ENCODE measurements at regions not wholly inside any gene's neighbourhood (a gene's known extent, or its start where the extent isn't known, plus 50 kb on each side); places are given as distances from the start of the nearest gene placed in this dataset.
"Not testable (repeated sequence)": the region's sequence is repeated elsewhere in the genome, so short reads cannot be mapped to it uniquely, and the experiment has no call there.

GRCh38 chr10:118901906-118902305 lies 127.6 kb upstream of the NANOS1 start:
- Histone ChIP-seq H3K36me3 (ENCODE audit: control insufficient read depth in 2 of 2, extremely low read depth in 1 of 2, insufficient read depth in 2 of 2, low read length in 2 of 2) (no peaks in the 10 kb centered on the region), H3K79me2 (ENCODE audit: control insufficient read depth, insufficient read depth, low read length) (no peaks in the 10 kb centered on the region), H3K27ac (ENCODE audit: control insufficient read depth, insufficient read depth, low read length) (no peak overlapping the region), H3K4me3 (ENCODE audit: control insufficient read depth in 2 of 3, extremely low read depth in 1 of 3, insufficient read depth in 2 of 3, low read depth in 1 of 3, low read length in 3 of 3) (no peak overlapping the region), H3K9me1 (ENCODE audit: control insufficient read depth, extremely low read depth, insufficient read depth, low read length) (no peaks in the 10 kb centered on the region), H3K4me2 (ENCODE audit: control insufficient read depth, extremely low read depth, insufficient read depth, low read depth, low read length) (no peak overlapping the region), H3K9ac (ENCODE audit: control insufficient read depth, extremely low read depth, insufficient read depth, low read length) (no peak overlapping the region), H3K4me1 (ENCODE audit: control insufficient read depth, extremely low read depth, insufficient read depth, low read length) (no peaks in the 10 kb centered on the region), H2AFZ (ENCODE audit: control insufficient read depth, low read length) (no peak overlapping the region), H3K9me3 (ENCODE audit: control insufficient read depth, low read depth, low read length) (peaks cover 3% of the 10 kb centered on the region), H3K27me3 (ENCODE audit: control insufficient read depth, extremely low read depth, insufficient read depth, low read length) (peaks cover 3% of the 10 kb centered on the region), H4K20me1 (ENCODE audit: control insufficient read depth, extremely low read depth, insufficient read depth, low read length) (no peaks in the 10 kb centered on the region)
- no peak for FAIRE-seq
- dilution Hi-C loops (cut with MboI; ENCODE audit: extremely low pct_ligation_motif_present, low sequenced_read_pairs), result no loop called here
- DNase-seq (ENCODE audit: low read depth, low spot score), result no peak
- no peak for TF ChIP-seq EZH2 (IDR thresholded peaks at IDR 0.05; ENCODE audit: low read length)
- TF ChIP-seq CTCF (optimal IDR thresholded peaks at IDR 0.05 in 1 of 3, IDR thresholded peaks at IDR 0.05 in 1 of 3, conservative IDR thresholded peaks at IDR 0.05 in 1 of 3; ENCODE audit: extremely low read depth in 1 of 3, insufficient read depth in 2 of 3, low read length in 3 of 3), result no peak

GRCh38 chr10:118902656-118903055 lies 126.9 kb upstream of the NANOS1 start:
- H3K36me3 ChIP-seq (ENCODE audit: control insufficient read depth in 2 of 2, extremely low read depth in 1 of 2, insufficient read depth in 2 of 2, low read length in 2 of 2); H3K27me3 ChIP-seq (ENCODE audit: control insufficient read depth, extremely low read depth, insufficient read depth, low read length); H3K4me1 ChIP-seq (ENCODE audit: control insufficient read depth, extremely low read depth, insufficient read depth, low read length); H2AFZ ChIP-seq (ENCODE audit: control insufficient read depth, low read length); H3K9ac ChIP-seq (ENCODE audit: control insufficient read depth, extremely low read depth, insufficient read depth, low read length); H3K4me2 ChIP-seq (ENCODE audit: control insufficient read depth, extremely low read depth, insufficient read depth, low read depth, low read length); H3K9me3 ChIP-seq (ENCODE audit: control insufficient read depth, low read depth, low read length); H3K27ac ChIP-seq (ENCODE audit: control insufficient read depth, insufficient read depth, low read length); H3K4me3 ChIP-seq (ENCODE audit: control insufficient read depth in 2 of 3, extremely low read depth in 1 of 3, insufficient read depth in 2 of 3, low read depth in 1 of 3, low read length in 3 of 3); H3K79me2 ChIP-seq (ENCODE audit: control insufficient read depth, insufficient read depth, low read length); dilution Hi-C loops (cut with MboI; ENCODE audit: extremely low pct_ligation_motif_present, low sequenced_read_pairs); H4K20me1 ChIP-seq (ENCODE audit: control insufficient read depth, extremely low read depth, insufficient read depth, low read length); H3K9me1 ChIP-seq (ENCODE audit: control insufficient read depth, extremely low read depth, insufficient read depth, low read length); FAIRE-seq; DNase-seq (ENCODE audit: low read depth, low spot score): not testable (repeated sequence)

GRCh38 chr10:118903251-118903650 lies 126.3 kb upstream of the NANOS1 start:
- no peak overlapping the region for H3K4me3 ChIP-seq (ENCODE audit: control insufficient read depth in 2 of 3, extremely low read depth in 1 of 3, insufficient read depth in 2 of 3, low read depth in 1 of 3, low read length in 3 of 3)
- no peaks in the 10 kb centered on the region for H3K9me3 ChIP-seq (ENCODE audit: control insufficient read depth, low read depth, low read length)
- TF ChIP-seq CTCF (optimal IDR thresholded peaks at IDR 0.05 in 1 of 3, IDR thresholded peaks at IDR 0.05 in 1 of 3, conservative IDR thresholded peaks at IDR 0.05 in 1 of 3; ENCODE audit: extremely low read depth in 1 of 3, insufficient read depth in 2 of 3, low read length in 3 of 3), result no peak
- no peak for TF ChIP-seq EZH2 (IDR thresholded peaks at IDR 0.05; ENCODE audit: low read length)
- H3K36me3 ChIP-seq (ENCODE audit: control insufficient read depth in 2 of 2, extremely low read depth in 1 of 2, insufficient read depth in 2 of 2, low read length in 2 of 2), result no peaks in the 10 kb centered on the region
- H2AFZ ChIP-seq (ENCODE audit: control insufficient read depth, low read length), result no peak overlapping the region
- no peak overlapping the region for H3K4me2 ChIP-seq (ENCODE audit: control insufficient read depth, extremely low read depth, insufficient read depth, low read depth, low read length)
- H3K9ac ChIP-seq (ENCODE audit: control insufficient read depth, extremely low read depth, insufficient read depth, low read length), result no peak overlapping the region
- no peak overlapping the region for H3K27ac ChIP-seq (ENCODE audit: control insufficient read depth, insufficient read depth, low read length)
- H3K4me1 ChIP-seq (ENCODE audit: control insufficient read depth, extremely low read depth, insufficient read depth, low read length), result no peaks in the 10 kb centered on the region
- DNase-seq (ENCODE audit: low read depth, low spot score), result no peak
- dilution Hi-C loops (cut with MboI; ENCODE audit: extremely low pct_ligation_motif_present, low sequenced_read_pairs), result no loop called here
- no peak for FAIRE-seq
- no peaks in the 10 kb centered on the region for H3K79me2 ChIP-seq (ENCODE audit: control insufficient read depth, insufficient read depth, low read length)
- no peaks in the 10 kb centered on the region for H4K20me1 ChIP-seq (ENCODE audit: control insufficient read depth, extremely low read depth, insufficient read depth, low read length)
- no peaks in the 10 kb centered on the region for H3K9me1 ChIP-seq (ENCODE audit: control insufficient read depth, extremely low read depth, insufficient read depth, low read length)
- H3K27me3 ChIP-seq (ENCODE audit: control insufficient read depth, extremely low read depth, insufficient read depth, low read length), result peaks cover 3% of the 10 kb centered on the region

Data from keratinocyte (primary cell).